Activated CD8-positive, alpha-beta memory T cell treated with anti-CD3 and anti-CD28 coated beads, Interleukin-2, amount 50 U/mL, for 48 hours (primary cell): ENCODE measurements at regions not wholly inside any gene's neighbourhood (a gene's known extent, or its start where the extent isn't known, plus 50 kb on each side); places are given as distances from the start of the nearest gene placed in this dataset.
A peak's percentile ranks its signal among the peaks of the same experiment; 100 is the strongest.
"Not testable (repeated sequence)": the region's sequence is repeated elsewhere in the genome, so short reads cannot be mapped to it uniquely, and the experiment has no call there.

ENCODE experiments used
- DNase-seq: peaks from one replicate; pipeline ENCODE4 v3.0.0-alpha.2; 2020

DNA sequence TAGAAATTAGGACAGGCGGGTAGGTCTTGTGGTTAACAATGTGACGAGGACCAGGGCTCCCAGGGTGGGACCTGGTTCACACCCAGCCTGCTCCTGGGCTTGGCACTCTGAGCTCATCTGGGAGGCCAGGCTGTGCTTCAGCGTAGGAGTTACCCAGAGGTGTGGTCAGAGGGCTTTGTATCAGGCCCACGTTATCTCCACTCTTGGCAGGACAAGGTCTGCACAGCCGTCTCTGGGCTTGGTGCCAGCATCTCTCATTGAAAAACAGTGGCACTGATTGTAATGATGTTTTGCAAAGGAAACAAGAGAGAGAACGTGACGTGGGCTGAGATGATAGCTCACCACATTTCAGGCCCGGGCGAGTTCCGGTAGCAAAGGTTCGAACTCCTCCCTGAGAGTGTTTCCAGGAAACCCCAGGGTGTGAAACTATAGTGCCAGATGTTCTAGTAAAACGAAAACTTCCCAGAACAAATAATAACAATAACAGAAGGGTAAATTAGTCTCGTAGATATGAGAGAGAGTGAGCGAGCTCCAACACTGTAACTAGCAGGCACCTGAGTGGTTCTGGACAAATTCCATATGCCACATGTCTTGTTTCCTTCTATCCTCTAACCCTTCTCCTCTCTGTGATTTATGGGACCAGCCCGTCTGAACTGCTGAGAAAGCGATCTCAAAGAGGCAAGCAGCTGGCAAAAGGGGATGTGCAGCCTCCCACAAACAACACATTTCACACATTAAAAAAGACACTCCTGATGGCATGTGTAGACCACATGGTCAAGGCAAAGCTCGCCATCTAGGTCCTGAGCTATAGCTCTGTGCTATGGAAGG, 227.3 kb downstream of the KTN1 start:
- DNase-seq, result peak; percentile 69

DNA sequence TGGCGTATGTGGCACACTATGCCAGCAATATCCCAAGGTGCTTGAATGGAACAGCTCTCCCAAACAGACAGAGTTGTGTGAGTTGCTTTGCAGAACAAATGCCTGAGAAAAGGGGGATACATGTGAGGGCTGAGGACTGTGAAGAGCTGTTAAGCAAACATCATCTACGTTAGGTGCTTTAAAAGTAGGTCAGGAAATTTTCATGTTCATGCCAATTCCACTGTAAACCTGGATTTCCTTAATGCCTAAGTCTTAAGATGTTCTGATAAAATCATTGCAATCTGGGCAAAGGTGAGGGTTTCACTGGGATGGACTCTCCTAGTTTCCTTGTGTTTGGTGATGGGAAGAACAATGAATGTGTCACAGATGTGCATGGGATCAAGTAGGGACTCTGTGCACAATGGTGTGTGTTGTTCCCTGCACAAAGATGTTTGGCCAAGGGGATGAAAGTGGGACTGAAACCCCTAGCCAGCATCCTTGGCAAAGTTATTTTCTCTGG, 227.9 kb downstream of the KTN1 start:
- DNase-seq, result no peak

DNA sequence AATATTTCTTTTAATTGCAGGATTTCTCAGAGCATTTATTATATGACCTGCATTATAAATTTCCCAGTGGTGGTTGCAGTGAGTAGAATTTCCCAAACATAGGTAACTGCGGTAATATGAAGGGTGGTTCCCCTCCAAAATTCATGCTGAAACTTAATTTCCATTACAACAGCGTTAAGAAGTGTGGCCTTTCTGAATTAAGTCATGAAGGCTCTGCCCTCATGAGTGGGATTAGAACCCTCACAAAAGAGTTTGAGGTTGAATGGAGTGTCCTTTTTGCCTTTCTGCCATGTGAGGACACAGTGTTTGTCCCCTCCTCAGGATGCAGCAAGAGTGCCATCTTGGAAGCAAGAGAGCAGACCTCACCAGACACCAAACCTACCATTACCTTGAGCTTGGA, 233.6 kb downstream of the KTN1 start:
- no peak for DNase-seq

DNA sequence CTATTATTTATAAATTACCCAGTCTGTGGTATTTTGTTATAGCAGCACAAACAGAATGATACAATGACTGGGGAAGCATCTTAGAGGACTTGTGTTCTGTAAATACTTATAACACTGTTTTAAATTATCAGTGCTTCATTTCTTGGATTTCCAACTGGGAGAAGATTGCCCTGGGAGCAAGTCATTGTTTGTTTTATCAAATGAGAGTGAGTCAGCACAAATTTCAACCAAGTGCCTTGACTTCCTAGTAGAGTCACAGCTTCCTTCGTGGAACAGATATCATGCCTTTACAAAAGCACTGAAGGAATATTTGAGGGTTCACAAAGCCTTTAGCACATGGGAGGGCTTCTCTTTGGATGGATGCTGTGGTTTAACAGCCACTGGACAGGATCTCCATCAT, 234.1 kb downstream of the KTN1 start:
- no peak for DNase-seq

DNA sequence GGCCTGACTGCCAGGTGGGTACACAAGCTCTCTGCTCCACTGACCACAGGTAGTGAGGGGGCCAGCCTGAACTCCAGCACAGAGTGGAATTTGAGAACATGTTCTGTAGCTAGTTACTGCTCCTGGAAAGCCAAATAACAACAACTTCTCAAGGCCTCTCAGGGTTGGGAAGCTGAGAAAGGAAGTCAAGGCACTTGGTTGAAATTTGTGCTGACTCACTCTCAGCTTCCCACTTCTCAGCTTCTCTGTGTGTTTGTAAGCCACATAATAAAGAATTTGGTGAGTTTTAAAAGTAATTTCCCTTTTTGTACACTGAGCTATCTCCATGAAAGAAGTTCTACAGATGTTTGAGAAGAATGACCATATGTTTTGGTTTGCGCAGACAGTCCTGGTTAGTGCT, 234.9 kb downstream of the KTN1 start:
- DNase-seq, result no peak

DNA sequence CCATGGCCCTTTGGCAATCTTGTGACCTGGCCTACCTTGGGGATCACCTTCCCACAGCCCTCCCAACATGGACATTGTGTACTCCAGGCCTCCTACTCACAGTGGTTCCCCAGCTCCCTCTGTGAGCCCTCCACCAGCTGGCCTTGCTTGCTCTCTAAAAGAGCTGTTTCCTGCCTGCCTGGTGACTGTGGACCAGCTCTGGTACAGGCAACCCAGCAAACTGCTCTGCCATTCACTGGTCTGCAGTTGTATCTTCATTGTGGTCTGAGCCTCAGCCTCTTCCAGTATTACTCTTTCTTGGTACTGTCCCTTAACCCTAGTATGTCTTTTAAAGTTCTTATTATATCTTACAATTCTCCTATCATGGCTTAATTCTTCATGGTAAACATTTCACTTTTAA, 236.2 kb downstream of the KTN1 start:
- DNase-seq, result no peak

DNA sequence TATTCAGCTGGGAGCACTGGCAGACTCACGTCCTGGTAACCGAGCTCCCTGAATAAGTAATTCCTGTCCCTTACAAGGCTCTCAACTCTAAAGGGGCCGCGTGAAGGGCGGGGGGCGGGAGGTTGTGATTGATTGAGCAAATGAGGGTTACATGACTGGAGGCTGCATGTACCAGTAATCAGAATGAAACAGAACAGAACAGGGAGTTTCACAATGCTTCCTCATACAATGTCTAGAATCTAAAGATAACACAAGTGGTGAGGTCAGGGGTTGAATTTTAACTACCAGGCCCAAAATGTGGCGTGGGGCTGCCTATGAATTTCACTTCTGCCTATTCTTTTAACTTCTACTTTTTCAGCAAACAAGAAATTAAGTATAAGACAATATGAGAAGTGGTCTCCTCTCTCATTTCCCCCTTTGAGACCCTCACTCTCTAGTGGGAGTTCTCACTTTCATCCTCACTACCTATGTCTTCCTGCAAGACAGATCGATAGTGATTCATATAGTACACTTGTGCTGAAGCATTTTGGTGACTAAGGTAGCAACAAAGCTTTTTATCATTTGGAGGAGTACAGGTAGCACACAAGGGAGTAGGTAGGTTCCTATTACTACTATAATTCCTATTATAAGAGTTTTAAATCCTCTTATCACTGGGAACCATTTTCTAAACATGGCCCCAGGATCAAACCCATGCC, 239.8 kb downstream of the KTN1 start:
- DNase-seq, result no peak

DNA sequence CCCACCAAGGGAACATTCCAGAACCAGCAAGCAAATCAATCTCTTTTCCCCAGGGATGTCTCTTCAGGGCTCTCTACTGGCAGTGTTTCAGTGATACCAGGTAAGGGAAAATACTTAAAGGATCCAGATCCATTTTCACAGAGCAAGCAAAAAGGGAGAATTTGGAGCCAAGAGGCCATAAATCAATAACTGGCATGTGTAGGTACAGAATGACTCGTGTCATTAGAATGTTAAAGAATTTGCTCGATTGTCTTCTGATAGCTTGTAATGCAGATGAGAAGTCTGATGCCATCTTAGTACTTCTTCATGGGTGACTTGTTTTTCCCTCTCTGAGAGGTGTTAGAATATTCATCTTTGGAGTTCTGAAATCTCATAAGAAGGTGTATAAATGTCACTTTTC, 242.9 kb downstream of the KTN1 start:
- DNase-seq, result no peak

DNA sequence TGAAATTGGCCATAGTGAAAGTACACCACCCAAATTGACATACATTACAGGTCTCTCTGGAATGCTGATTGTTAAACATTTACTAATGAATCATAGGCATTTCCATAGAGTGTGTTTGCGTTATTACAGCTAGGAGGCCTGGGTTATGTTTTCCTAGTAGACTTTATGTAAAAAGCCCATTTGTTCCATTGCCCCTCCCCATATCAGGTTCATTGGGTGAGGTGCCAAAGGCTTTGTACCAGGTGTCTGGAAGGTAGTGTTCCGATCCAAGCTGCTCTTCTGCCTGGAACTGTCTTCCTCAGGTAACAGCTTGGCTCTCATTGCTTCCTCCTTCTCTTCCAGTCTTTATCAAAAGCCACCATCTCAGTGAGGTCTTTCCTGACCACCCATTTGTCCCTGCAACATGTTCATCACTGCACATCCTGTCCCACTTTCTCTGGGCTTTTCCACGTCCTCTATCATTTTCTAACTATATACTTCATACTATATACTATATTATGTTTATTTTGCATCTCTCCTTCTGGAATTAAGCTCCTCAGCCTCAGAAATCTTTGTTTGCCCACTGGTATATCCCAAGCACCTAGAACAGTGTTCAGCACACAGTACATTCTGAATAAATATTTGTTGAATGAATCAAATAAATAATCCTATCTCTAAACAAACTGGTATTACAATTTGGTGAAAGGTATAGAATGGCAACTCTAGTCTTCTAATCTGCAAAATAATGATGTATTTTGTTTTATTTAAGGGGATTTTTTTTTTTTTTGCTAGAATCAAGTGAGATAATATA, 252.3 kb downstream of the KTN1 start:
- no peak for DNase-seq

DNA sequence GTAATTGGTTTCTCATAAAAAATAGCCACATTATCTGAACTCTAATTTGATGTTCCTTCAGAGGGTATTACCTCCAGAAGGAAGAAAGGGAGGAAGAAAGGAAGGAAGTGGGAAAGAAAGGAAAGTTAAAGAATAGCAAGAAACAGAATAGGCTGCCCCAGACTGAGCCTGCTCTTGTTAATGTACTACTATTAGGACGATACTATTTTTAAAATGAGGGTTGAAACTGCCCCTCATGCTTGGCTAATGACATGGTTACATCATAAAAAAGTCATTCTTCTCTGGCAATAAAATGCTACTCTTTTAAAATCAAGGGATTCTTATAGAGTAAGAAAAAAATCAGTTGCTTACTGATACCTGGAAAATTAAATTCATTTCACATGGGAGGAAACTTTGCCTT, 253.0 kb downstream of the KTN1 start:
- DNase-seq, result no peak

DNA sequence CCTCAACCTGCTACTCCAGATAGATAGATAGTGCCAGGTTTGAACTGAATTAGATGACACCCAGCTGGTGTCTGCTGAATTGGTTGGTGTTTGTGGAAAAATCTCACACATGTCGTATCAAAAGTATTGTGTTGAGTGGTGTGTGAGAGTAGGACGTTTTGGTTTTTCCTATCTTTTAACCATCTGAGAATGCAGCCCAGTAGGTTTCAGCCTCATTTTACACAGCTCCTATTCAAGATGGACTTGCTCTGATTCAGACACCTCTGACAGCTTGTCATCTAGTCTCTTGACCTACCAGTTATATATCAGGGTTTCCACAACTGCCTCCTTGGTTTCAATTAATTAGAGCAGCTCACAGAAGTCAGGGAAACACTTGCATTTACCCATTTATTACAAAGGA, 254.4 kb downstream of the KTN1 start:
- no peak for DNase-seq

DNA sequence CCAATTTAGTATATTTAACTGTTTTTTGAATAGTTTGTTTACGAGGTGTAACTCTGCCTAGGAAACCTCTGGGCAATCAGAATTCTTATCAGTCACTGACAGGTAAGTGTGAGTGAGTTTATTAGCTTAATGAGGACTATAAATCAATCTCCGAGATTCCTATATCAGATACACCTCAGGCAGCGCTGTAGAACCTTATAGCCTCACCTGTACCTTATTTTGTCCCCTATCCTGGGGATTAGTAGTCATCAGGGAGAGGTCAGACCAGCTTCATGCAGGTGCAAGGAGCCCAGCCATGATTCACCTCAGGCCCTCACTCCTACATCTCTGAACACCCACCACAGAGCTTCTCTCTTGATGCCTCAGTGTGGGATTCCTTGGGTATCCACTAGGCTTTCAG, 256.0 kb downstream of the KTN1 start:
- no peak for DNase-seq

DNA sequence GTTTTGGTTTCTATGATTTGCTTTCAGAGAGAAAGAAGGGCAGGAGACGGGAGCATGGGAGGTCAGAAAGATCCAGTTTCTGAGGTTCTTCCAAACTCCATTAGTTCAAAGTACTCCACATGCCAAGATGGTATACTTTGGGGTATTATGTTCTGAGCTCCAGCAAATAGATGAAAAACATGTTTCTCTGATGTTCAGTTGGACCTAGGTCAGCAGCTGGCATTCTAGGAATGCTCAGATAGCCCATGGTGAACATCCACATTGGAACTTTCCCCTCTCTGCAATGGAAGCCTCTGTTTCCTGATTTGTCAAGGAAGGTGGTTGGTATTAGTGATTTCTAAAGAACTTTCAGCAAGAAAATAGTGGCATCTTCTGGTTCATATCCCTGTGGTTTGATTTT, 257.5 kb downstream of the KTN1 start:
- no peak for DNase-seq

DNA sequence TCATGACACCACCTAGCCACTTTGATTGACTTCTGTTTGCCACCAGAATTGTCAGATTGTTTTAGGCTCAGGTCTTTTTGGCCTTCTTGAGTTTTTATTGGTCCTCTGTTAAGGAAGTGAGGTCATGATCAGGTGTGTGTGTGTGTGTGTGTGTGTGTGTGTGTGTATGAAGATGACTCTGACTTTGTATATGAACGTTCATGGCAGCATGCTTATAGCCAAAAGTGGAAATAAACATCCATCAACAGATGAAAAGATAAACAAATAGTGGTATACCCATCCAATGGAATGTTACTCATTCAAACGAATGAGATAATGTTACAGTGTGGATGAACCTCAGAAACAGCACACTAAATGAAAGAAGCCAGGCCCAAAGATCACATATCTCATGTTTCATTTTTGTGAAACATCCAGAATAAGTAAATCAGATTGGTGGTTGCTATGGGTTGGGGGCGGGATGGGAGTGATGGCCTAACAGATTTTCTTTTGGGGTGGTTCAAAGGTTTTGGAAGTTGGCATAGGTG, 258.6 kb downstream of the KTN1 start:
- DNase-seq, result no peak

DNA sequence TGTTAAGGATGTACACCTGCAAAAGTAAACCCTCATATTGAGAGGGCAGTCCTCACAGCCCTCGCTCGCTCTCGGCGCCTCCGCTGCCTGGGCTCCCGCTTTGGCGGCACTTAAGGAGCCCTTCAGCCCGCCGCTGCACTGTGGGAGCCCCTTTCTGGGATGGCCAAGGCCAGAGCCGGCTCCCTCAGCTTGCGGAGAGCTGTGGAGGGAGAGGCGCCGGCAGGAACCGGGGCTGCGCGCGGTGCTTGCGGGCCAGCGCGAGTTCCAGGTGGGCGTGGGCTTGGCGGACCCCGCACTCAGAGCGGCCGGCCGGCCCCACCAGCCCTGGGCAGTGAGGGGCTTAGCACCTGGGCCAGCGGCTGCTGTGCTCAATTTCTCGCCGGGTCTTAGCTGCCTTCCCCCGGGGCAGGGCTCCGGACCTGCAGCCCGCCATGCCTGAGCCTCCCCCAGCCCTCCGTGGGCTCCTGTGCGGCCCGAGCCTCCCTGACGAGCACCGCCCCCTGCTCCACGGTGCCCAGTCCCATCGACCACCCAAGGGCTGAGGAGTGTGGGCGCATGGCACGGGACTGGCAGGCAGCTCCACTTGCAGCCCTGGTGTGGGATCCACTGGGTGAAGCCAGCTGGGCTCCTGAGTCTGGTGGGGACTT, 259.4 kb downstream of the KTN1 start:
- not testable (repeated sequence) for DNase-seq

DNA sequence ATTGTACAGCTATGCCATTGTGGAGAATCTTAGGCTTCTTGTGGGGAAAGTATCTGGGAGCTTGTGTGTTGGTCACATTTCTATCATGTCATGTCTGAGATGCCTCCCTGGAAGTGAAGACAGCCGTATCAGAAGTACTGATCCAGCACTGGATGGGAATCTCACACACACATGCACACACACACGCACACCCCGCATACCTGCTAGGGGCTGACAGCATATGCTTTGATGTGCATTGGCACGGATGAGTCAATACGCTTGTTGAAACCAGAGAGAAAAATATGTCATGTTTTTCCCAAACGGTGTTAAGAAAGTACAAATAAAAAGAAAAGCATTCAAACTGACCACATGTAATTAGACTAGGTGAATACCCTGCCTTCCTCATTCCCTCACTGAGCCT, 260.8 kb downstream of the KTN1 start:
- no peak for DNase-seq

DNA sequence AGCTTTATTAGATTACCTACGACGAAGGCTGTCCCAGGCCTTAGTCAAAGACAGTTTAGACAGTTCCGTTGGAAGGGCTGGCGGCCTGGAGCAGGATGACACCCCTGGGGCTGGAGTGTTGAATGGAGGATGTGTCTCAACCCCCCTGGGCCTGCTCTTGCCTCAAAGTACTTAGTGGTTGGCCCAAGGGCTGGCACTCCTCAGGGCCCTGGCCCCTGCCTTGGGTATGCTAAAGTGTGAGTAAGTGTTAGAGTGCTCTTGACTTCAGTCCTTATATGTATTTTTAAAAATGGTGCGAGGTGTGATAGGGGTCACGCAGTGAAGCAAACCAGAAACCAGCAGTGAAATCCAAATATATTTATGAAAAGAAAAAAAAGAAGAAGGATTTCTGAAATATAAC, 261.6 kb downstream of the KTN1 start:
- DNase-seq, result no peak

DNA sequence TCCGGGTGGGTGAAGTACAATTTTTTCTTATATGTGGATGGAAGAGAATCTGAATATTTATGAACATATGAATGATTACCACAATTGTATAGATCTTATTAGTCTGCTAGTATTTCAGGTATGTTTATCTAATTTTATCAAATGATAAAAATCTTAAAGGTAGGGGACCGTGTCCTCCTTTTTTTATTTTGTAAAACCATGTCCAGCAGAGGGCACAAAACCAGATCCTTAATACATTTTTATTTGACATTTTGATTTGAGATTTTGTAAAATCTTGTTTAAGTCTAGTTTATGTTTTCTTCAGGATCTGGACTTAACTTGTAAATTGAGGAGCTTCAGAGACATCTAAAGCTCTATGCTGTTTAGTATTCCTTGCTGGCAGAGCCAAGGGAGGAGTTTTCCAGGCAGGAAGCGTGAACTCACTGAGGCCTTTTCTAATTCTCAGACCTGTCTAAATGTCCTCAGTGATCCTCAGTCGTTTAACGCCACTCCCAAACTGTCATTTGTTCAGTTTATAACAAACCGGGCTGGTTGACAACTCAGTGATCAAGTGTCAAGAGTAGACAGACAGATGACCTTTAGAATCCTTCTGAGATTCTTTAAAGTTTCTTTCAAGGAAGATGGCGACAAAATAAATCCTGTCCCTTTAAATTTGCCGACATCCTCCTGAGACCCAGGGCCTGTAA, 263.9 kb downstream of the KTN1 start:
- no peak for DNase-seq

DNA sequence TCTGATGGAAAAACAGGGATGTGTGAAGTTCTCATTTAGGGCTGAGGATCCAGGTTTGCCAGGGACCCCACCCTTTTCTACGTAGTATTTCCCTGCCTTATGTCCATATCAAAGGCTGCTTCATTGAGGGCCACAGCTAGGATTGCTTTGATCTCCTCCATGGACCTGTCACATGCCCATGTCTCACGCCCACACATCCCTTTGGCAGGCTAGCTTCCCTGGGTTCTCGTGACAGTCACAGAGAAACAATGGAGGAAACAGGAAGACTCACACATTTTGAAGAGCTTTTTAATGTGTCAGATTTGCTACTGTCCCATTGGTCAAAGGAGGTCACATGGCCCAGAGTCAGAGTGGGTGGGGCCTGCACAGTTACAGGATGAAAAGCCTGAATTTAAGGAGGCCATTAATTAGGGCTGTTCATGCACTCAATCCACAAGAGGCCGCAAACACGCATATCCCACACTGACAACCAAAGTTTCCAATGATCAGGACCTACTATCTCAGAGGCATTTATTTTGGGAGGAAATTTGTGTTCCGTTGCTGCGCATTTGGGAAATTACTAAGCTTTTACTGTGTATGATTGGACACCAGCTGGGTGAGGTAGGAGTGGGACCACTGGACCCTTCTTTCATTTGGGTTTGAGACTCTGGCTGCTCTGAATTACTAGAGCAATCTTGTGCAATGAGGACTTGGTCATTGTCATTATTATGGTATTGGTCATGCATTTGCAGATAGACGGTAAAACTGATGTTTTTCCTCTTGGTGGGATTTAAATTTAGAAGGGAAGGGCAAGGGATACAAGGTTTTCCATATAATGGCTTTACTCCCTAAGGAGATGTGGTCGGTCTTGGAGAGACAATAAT, 266.2 kb downstream of the KTN1 start:
- no peak for DNase-seq

DNA sequence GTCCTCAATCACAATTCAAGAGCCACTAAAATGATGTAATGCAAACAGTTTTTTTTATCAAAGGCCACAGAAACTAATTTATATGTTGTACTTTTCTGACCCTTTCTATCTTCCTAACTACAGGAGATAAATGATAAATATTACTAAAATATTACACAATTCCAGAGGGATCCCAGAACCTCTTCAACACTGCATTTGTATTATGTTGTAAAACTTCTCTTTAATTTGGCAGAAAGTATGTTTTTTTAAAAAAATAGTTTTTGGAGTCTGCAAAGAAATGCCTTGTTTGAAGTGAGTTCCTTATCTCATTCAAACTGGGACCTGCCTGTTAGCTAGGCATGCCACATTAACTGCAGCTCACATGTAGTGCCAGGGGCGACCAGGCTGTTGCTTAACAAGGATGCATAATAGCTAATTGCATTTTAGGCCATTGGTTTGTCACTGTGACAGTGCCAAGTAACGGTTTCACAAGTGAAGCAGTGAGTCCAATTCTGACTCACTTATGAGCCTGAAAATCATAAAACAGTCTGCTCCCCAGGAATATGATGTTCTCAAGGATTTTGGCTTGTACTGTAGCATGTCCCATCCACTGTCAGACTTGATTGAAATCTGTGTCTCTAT, 266.9 kb downstream of the KTN1 start:
- no peak for DNase-seq

DNA sequence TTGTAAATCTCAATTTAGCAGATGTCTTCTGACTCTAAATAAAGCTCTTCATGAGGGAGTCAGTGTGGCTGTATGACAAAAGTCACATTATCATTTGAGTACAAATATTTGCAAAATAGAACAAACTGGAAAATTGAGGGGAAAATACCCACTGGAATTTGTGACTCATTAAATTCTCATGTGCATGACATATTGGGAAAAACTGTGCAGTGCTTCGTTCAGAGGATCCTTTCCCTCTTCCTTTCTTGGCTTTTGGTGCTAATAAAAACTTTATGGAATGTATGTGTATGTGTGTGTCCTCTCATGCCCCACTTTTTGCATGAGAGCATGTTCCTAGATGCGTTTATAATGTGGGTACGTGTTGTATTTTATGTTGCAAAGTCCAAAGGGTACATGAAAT, 267.8 kb downstream of the KTN1 start:
- no peak for DNase-seq
